Hematopoietic multipotent progenitor cell (in vitro differentiated cells): ENCODE measurements at regions not wholly inside any gene's neighbourhood (a gene's known extent, or its start where the extent isn't known, plus 50 kb on each side); places are given as distances from the start of the nearest gene placed in this dataset.

Experiments
- DNase-seq, 3 donors: peaks; one replicate each; pipeline ENCODE4 v3.0.0-alpha.2; 2011 to 2015; ENCODE audit warnings: low read depth in 2 of 3, low spot score in 2 of 3

GRCh38 chr21:16330082-16330907 lies 600.5 kb downstream of the USP25 start:
- DNase-seq, result peak; percentile 3 to 89 (median 75)

GRCh38 chr21:16330908-16331268 lies 601.1 kb downstream of the USP25 start:
- DNase-seq, result no peak

GRCh38 chr21:16337266-16337665 lies 607.5 kb downstream of the USP25 start:
- DNase-seq, result no peak

DNA sequence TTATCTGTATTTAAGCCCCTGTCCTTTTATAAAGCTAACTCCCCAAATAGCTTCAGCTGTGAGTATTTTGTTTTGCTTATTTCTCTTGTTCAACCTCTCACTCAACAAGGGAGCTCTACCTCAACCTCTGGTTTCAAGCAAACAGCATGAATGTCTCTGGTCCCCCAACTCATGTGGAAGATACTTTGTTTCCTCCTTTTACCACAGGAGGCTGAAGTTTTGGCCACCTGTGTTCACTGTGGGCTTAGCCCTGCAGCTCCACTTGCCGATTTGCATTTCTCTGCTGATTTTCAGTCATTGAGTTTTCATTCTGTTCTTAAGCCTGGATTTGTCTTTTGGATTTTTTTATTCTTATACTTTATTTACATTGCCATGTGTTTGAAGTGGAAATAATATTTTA lies 613.1 kb downstream of the USP25 start:
- DNase-seq, result no peak

- DNase-seq, result no peak
Measured at GRCh38 chr21:16343776-16344175, 614.0 kb downstream of the USP25 start.

DNA sequence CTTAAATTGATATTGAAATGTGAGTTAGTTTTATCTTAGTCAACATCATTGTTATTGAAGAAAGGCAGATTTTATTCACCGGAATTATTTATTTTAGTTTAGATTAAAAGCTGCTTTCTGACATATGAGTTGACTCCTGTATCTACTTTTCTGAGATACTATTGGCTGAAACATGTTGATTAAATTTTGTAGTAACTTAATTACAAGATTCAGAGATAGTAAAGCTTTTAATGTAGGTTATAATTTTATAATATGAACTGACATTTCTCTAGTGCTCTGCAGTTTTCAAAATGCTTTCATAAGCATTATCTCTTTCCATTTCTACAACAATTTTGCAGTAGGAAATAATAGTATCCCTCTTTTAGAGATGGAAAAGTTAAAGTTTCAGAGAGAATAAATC lies 616.0 kb downstream of the USP25 start:
- DNase-seq, result no peak

GRCh38 chr21:16347223-16347622 lies 617.4 kb downstream of the USP25 start:
- DNase-seq, result no peak

- DNase-seq, result no peak
Measured at GRCh38 chr21:16353764-16354163, 624.0 kb downstream of the USP25 start.

GRCh38 chr21:16357994-16358393 lies 628.2 kb downstream of the USP25 start:
- DNase-seq, result no peak

DNA sequence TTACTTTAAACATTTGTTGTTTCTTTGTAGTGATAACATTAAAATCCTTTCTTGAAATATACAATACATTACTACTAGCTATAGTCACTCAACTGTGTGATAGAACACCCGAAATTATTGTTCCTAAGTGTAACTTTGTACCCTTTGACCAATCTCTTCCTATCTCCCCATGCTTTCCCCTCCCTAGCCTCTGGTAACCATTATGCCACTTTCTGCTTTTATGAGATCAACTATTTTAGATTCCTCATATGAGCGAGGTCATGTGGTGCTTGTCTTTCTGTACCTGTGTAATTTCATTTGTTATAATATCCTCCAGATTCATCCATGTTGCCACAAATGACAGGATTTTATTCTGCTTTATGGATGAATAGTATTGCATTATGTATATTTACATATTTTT lies 629.0 kb downstream of the USP25 start:
- no peak for DNase-seq

DNA sequence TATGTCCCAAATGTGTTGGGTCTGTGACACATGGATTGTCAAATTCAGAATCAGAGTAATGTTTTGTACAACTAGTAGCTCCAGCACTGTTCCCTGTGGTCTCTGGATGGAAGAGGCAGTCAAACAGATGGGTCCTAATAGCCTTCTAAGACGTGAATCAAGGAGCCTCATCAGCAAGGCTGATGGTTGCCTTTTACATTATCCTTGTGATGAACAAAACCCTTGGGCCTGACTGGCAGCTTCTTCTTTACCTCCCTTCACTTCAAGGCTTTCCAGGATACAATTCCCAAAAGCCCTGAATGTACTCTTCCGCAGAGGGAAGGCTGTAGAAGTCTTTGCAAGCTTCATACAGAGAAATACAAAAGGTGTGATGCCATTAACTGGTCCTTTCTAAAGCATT lies 633.3 kb downstream of the USP25 start:
- no peak for DNase-seq

DNA sequence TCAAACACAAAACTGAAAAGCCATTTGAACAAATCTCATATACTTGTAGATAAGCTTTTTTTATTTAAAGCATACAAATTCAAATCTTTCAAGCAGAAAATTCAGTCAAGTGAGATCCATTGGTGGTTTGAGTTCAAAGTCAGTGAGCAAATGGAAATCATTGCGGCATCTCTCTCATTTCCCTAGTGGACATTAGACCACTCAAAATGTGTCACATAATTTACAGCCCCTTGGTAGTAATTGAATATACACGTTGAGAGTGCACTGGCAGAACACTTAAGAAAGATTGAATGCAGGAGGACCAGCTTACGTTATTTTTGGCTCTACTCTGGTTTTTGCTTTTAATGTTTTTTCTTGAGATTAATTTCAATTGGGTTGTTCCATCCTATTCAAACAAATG lies 633.7 kb downstream of the USP25 start:
- DNase-seq, result no peak

DNA sequence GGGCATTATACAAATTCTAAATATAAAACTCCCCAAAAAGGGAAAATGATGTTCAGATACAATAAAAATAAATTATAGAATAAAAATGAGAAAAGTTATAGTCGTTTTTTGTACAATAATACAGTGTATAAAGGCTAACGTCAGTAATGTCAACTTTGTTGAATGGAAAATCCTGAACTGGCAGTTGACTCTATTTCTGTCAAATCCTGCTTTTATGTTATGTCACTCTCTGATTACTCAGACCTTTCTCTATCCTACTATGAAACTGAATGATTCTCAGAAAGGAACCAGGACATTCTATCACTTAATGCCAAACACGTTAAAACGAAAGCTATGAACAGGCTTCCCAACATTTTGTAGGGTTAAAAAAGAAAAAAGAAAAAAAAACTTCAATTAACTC lies 636.4 kb downstream of the USP25 start:
- no peak for DNase-seq

- no peak for DNase-seq
Measured at GRCh38 chr21:16367079-16367478, 637.3 kb downstream of the USP25 start.

GRCh38 chr21:16370186-16370585 lies 640.4 kb downstream of the USP25 start:
- no peak for DNase-seq

DNA sequence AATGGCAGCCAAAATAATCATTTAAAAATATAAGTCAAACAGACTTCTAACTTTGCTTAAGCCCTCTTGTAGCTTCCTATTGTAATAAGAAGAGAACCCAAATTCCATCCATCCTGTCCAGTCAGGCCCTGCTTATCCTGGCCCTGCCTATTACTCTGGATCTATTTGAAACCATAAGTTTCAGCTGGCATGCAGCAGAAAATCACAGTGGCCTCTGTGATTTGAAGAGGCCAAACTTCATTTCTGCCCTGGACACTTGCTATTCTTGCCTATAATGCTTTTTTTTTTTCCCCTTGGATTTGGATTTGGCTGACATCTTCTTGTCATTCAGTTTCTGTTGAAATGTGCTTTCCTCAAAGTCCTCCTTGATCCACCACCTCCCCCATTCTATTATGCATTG lies 642.8 kb downstream of the USP25 start:
- no peak for DNase-seq

GRCh38 chr21:16376673-16377072 lies 646.9 kb downstream of the USP25 start:
- no peak for DNase-seq

DNA sequence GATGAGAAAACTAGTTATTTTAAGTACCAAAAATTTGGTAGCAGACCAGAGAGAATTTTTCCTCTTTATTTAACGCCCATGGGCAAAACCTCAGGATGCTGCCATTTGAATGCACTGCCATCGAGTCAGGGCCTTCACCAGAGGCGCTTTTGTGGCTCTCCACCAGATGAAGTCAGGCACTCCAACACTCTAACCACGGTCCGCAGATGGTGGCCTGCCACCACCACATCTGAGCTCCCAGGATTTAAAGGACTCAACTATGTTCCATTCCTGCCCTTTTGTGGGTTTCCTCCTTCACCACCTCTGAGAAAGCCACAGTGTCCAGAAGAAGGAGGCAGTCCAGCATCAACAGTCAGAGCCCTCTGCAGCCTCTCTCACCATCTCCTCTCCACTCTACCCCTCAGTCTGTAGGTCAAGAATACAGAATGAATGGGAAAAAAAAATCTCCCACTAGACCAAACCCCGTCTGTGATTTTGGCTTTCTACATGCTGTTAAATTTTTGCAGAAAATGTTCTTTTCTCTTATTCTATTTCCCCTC lies 647.4 kb downstream of the USP25 start:
- DNase-seq, result no peak

GRCh38 chr21:16377857-16378256 lies 648.1 kb downstream of the USP25 start:
- DNase-seq, result no peak

DNA sequence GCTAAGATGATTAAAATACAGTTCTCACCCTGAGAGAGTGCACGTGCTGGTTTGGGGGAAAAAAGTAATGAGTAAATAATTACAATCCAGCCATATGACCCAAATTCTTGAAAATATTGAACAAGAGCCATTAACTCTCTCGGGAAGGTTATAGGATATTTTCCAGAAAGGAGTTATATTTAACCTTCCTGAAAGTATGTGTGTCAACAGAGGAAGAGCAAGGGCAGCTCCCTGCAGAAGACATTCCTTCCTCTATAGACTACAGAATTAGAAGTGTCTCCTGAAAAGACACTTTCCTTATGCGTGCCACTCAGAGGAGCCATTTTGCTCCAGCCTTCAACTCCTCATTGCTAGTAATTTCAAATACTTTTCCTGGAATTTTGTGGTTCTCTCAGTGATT lies 648.7 kb downstream of the USP25 start:
- no peak for DNase-seq

DNA sequence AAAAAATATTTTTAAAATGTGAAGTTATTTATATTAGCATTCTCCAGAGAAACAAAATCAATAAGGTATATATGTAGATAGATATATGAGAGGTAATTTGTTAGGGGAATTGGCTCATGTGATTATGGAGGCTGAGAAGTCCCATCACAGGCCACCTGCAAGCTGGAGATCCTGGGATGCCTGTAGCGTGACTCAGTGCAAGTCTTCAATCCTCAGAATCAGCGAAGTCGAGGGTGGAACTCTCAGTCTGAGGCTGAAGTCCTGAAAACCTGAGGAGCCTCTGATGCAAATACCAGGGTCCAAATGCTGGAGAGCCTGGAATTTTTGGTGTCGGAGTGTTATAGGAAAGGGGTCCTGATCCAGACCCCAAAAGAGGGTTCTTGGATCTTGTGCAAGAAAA lies 658.5 kb downstream of the USP25 start:
- no peak for DNase-seq

DNA sequence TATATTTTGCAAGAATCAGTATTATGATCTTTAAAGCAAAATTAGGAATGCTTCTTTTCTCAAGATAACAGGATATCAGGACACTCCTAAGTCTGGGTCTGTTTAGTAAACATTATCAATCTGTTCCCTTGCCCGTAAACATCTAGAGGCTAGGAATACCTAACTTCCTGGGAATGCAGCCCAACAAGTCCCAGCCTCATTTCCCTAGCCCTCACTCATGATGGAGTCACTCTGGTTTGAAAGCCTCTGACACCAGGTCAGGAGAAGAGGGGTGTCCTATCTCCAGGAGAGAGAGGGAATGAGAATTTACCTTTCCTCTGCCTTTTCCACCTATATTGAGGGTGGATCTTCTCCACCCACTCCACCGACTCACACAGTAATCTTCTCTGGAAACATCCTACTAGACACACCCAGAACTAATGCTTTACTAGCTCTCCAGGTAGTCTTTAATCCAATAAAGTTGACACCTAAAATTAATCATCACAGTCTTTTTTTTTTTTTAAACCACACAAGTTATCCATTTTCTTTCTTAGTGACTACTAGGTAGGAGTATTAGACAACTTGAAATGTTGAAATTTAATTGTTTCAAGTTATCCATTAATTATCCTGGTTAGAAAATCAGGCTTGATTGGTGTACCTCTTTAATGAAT lies 659.3 kb downstream of the USP25 start:
- no peak for DNase-seq
